ENCODE measurements at regions not wholly inside any gene's neighbourhood (a gene's known extent, or its start where the extent isn't known, plus 50 kb on each side); places are given as distances from the start of the nearest gene placed in this dataset.

DNA sequence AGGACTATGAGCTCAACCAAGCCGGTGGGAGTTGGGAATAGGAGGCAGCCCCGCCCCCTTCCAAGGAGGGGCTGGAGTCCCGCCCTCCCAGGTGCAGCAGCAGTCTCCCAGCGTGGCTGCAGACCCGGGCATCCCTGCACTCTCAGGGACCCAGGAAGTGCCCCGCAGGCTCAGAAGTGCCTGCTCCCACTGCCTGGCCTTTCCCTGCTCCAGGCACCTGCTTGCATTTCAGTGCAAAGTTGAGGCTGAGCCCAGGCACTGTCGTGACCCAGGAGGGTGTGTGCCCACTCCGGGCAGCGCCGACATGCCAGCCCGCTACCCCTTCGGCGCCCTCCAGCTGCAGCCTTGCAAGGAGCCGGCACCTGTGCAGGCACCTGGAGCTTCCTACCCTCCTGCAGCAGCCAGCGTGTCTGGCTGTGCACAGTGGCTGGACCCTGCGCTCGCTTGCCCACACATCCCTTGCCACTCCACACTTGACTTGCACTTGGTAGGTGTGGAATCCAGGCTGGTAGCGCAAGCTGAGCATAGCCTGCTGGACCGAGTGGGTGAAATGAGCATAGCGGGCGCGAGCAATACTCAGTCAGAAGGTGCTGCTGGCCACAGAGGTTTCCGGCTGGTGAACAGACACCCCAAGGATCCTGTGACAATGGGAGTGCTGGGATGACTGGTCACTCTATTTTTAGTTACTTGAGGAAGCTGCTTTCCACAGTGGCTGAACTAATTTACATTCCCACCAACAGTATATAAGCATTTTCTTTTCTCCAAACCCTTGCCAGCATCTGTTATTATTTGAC lies 236.3 kb downstream of the PCDH10 start:
- DNase-seq (ENCODE audit: extremely low read depth, low read depth): no peak
- no peak overlapping the region for H3K4me3 ChIP-seq (replicated peaks; ENCODE audit: low read depth, low read length)
- TF ChIP-seq, protein P1, sequence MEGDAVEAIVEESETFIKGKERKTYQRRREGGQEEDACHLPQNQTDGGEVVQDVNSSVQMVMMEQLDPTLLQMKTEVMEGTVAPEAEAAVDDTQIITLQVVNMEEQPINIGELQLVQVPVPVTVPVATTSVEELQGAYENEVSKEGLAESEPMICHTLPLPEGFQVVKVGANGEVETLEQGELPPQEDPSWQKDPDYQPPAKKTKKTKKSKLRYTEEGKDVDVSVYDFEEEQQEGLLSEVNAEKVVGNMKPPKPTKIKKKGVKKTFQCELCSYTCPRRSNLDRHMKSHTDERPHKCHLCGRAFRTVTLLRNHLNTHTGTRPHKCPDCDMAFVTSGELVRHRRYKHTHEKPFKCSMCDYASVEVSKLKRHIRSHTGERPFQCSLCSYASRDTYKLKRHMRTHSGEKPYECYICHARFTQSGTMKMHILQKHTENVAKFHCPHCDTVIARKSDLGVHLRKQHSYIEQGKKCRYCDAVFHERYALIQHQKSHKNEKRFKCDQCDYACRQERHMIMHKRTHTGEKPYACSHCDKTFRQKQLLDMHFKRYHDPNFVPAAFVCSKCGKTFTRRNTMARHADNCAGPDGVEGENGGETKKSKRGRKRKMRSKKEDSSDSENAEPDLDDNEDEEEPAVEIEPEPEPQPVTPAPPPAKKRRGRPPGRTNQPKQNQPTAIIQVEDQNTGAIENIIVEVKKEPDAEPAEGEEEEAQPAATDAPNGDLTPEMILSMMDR (IDR thresholded peaks at IDR 0.05; ENCODE audit: low read depth, low read length, missing control alignments): no peak

DNA sequence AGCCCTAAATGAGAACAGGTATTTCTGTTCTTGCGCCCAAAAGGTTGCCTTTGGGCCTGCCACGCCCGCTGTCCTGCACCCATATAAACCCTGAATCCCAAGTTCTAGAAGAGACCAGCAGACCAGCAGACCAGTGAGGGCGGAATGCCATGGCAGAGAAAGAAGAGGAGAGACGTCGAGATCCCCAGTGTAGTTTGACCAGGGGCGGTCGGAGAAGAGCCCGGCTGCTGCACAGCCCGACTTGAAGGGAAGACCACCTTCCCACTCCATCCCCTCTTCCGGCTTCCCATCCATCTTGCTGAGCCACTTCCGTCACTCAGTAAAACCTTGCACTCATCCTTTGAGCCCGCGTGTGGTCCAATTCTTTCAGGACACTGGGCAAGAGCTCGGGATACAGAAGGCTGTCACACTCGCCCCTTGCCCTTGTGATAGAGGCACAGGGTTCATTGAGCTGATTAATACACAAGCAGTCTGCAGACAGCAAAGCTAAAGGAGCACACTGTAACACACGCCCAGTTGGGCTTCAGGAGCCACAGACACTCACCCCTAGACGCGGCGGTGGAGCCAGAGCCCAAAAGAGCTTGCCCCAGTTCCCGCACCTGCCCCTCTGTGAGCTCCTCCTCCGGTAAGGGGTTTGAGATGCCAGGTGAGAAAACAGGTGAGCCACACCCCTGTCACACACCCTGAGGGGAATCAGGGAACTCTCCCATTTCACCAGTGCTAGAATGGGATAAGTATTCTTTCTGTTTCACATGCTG lies 230.8 kb downstream of the PCDH10 start:
- TF ChIP-seq, protein P1 (IDR thresholded peaks at IDR 0.05; ENCODE audit: low read depth, low read length, missing control alignments): no peak
- no peak overlapping the region for H3K4me3 ChIP-seq (replicated peaks; ENCODE audit: low read depth, low read length)
- DNase-seq (ENCODE audit: extremely low read depth, low read depth): no peak

DNA sequence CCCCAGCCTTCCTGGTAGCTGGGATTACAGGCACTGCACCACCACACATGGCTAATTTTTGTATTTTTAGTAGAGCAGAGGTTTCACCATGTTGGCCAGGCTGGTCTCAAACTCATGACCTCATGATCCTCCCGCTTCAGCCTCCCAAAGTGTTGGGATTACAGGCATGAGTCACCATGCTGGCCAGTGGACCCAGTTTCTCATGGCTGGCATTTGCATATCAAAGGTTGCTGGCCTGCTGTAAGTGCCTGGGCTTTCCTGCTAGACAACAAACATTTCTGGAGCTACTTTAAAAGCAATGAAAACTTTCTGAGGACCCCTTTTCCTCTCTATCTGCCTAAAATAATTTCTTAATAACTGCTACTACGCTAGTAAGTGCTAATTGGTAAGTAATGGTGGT lies 228.2 kb downstream of the PCDH10 start:
- no peak overlapping the region for H3K4me3 ChIP-seq (replicated peaks; ENCODE audit: low read depth, low read length)
- TF ChIP-seq, protein P1 (IDR thresholded peaks at IDR 0.05; ENCODE audit: low read depth, low read length, missing control alignments): no peak
- DNase-seq (ENCODE audit: extremely low read depth, low read depth): no peak

DNA sequence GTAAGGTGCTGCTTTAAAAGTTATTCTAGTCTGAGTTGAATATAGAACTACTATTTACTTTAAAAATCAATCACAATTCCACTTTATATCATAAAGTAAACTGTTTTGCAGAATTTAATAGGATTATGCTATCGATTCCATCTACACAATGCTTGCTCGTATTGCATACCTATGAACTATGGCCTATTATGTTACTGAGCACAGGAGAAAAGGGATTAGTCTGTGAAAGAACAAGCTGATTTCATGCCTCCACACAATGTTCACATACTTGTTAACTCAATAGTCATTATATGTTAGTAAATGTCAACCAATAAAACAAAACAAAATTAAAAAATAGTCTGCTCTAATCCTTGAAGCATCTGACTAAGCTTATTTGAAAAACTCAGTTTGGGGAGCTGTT lies 223.6 kb downstream of the PCDH10 start:
- no peak for DNase-seq (ENCODE audit: extremely low read depth, low read depth)
- H3K4me3 ChIP-seq (replicated peaks; ENCODE audit: low read depth, low read length): no peak overlapping the region
- TF ChIP-seq, protein P1 (IDR thresholded peaks at IDR 0.05; ENCODE audit: low read depth, low read length, missing control alignments): no peak

DNA sequence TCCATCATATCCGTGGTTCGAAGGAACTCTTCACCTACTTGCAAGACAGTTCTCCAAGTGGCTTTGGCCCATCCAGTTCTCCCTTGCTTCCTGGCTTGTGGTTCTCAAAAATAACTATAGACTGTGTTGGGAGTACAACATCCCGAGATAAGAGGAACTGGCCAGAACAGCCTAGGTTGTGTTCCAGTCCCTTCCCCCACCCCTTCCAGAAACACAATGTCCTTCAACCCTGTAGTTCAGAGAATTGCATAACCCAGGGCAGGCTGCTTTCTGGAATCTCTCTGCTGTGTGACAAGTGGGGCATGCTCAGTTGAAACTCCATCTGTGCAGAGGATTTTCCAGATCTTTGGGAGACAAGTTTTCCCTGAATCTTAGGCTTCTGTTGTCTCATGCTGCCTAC lies 206.5 kb downstream of the PCDH10 start:
- H3K4me3 ChIP-seq (replicated peaks; ENCODE audit: low read depth, low read length): no peak overlapping the region
- TF ChIP-seq, protein P1 (IDR thresholded peaks at IDR 0.05; ENCODE audit: low read depth, low read length, missing control alignments): no peak
- DNase-seq (ENCODE audit: extremely low read depth, low read depth): no peak

DNA sequence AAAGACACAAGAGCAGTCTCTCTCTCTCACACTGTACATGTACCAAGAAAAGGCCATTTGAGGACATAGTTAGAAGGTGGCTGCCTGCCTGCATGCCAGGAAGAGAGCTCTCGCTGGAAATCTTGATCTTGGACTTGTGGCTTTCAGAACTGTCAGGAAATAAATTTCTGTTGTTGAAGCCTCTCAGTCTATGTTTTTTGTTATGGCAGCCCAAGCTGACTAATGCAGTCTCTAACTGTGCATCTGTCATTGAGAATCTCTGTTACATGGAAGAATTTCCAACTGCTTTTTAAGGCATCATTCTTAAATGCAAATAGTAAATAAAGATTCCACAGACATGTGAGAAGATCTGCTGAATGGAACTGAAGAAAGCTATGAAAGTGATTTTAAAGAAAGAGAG lies 198.3 kb downstream of the PCDH10 start:
- TF ChIP-seq, protein P1 (IDR thresholded peaks at IDR 0.05; ENCODE audit: low read depth, low read length, missing control alignments): no peak
- no peak overlapping the region for H3K4me3 ChIP-seq (replicated peaks; ENCODE audit: low read depth, low read length)
- DNase-seq (ENCODE audit: extremely low read depth, low read depth): no peak

All from HFF-Myc (cell line).